GM03348 (cell line): ENCODE measurements at regions not wholly inside any gene's neighbourhood (a gene's known extent, or its start where the extent isn't known, plus 50 kb on each side); places are given as distances from the start of the nearest gene placed in this dataset.

Source experiments
- DNase-seq: peaks from one replicate; pipeline ENCODE4 v3.0.0; 2012; ENCODE audit warnings: low spot score

GRCh38 chr16:87552072-87552718 lies 50.1 kb upstream of the JPH3 start:
- DNase-seq = no peak

- DNase-seq = no peak
These were observed 50.8 kb upstream of the JPH3 start for GRCh38 chr16:87551487-87551886.

DNA sequence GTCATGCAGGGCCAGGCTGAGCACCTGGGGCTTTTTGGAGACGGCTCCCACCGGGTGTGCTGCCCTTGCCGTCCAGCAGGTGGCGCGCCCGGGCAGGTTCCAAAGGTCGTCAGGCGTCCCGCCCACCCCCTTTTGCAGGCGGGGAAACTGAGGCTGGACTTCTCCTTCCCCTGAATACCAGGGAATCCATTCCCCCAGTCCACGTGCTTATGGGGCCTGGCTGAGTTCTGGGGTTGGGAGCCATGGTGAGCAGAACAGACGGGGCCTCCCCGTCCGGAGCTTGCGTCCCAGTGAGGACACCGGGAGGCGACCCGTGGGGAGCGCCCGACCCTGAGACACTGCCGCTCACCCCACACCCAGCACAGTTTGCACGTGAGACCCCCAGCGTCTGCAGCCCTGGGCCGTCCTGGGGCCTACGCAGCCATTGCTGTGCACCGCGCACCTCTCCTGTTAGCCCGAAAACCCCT lies 51.8 kb upstream of the JPH3 start:
- DNase-seq = peak; percentile 78

- DNase-seq = no peak
These were observed 52.4 kb upstream of the JPH3 start for GRCh38 chr16:87549627-87550494.

- DNase-seq = no peak
These were observed 54.3 kb upstream of the JPH3 start for GRCh38 chr16:87548046-87548445.

DNA sequence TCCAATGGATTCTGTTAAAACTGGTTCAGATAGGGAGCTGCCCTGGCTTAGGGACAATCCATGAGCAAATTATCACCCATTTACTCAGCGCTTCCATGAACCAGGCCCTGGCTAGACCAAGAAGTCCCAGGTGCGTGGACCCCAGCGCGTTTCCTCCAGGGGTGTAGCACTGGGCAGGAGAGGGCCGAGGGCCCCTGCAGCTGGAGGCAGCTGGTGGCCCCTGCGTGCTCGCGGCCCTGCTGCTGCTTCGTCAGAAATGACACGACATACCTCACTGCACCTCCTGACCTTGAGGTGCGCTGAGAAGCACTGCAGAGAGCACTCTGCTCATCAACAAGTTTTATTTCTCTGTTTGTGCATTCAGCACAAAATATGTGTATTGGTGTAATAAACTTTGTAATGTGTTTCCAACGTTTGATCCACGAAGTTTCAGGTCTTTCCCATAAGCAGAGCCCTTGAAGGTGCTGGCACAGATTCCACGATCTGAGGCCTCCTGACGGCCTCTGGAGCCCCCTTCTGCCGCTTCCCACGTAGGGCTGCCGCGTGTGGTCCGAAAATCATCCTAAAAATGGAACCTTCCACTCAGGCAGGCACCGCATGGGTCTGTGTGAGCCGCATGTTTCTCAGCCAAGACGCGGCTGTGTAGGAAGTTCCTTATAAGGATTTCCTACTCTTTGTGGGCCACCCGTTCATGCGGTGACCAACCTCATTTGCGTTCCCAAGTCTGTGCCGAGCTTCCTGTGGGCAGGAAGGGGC lies 50.8 kb upstream of the ZCCHC14 start:
- no peak for DNase-seq

DNA sequence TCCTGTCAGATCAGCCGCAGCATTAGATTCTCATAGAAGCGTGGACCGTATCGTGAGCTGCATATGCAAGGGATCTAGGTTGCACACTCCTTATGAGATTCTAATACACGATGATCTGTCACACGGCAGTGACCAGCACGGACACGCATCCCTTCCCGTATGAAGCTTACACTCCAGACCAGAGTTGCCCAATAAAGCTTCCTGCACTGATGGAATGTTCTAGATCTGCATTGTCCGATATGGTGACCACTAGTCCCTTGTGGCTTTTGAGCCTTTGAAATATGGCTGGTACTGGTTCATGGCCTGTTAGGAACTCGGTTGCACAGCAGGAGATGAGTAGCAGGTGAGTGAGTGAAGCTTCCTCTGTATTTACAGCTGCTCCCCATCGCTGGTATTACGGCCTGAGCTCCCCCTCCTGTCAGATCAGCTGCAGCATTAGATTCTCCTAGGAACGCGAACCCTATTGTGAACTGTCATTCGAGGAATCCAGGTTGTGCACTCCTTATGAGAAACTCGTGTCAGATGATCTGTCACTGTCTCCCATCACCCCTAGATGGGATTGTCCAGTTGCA lies 49.8 kb upstream of the ZCCHC14 start:
- no peak for DNase-seq
